ENCODE measurements at regions not wholly inside any gene's neighbourhood (a gene's known extent, or its start where the extent isn't known, plus 50 kb on each side); places are given as distances from the start of the nearest gene placed in this dataset.

DNA sequence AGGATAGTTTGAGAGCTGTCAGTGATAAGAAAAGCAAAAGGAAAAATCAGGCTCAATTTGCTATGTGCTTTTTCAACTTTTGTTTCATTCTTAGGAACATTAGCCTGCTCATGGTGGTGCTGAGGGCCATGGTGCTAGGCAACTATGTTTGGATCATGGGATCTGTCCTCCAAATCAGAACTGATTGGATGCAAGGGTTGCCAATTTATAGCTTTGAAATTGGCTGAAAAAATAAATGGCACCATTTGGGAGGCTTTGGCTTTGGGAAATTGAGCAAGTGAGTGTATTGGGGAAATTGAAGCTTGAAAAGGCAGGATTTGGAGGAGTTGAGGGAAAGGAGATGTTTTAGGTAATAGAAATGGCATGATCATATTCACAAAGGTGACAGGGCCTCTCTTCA, 103.8 kb downstream of the CYP26A1 start:
- no peak for DNase-seq (ENCODE audit: extremely low read depth, low read depth)

DNA sequence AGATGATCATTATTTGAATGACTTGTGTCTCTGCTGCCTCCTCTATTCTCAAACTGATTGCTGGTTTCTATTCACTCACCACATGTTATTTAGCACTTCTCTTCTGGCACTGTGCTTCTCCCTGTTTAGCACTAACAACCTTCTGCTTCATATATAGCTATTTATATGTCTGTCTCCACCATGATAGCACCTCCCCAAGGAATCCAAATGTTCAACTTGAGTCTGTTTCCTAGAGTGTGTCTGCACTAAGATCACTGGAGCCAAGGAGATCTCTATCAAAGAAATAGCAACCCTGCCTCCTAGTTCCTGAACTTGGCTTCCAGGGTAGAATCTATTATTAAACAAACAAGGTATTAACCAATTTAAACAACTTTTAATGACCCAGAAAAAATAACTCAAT, 104.5 kb downstream of the CYP26A1 start:
- no peak for DNase-seq (ENCODE audit: extremely low read depth, low read depth)
- TF ChIP-seq, protein P1, sequence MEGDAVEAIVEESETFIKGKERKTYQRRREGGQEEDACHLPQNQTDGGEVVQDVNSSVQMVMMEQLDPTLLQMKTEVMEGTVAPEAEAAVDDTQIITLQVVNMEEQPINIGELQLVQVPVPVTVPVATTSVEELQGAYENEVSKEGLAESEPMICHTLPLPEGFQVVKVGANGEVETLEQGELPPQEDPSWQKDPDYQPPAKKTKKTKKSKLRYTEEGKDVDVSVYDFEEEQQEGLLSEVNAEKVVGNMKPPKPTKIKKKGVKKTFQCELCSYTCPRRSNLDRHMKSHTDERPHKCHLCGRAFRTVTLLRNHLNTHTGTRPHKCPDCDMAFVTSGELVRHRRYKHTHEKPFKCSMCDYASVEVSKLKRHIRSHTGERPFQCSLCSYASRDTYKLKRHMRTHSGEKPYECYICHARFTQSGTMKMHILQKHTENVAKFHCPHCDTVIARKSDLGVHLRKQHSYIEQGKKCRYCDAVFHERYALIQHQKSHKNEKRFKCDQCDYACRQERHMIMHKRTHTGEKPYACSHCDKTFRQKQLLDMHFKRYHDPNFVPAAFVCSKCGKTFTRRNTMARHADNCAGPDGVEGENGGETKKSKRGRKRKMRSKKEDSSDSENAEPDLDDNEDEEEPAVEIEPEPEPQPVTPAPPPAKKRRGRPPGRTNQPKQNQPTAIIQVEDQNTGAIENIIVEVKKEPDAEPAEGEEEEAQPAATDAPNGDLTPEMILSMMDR (IDR thresholded peaks at IDR 0.05; ENCODE audit: low read depth, low read length): no peak

More for the DNA sequence above, 103.8 kb downstream of the CYP26A1 start:
- TF ChIP-seq, protein P1 (IDR thresholded peaks at IDR 0.05; ENCODE audit: low read depth, low read length): no peak

DNA sequence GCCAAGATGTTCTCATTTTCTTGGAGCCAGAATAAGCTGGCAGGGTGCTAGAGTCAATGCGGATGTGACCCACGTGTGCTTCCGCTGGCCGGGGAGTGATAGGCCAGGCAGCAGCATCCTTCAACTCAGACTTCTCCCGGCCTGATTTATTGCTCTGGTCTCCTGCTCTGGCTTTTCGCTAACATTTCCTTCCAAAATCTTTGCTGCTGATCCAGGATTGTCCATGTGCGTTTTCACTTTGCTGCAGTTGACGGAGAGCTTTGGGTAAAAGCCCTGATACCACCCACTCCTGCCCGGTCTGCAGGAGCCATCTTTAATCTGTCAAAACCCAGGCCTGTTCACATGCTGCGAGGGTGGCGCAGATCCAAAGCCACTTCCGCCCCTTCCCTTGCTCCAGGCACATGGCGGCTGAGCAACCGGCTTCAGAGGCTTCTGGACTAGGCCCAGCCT, 106.8 kb downstream of the CYP26A1 start:
- TF ChIP-seq, protein P1 (IDR thresholded peaks at IDR 0.05; ENCODE audit: low read depth, low read length): no peak
- DNase-seq (ENCODE audit: extremely low read depth, low read depth): no peak

- TF ChIP-seq, protein P1 (IDR thresholded peaks at IDR 0.05; ENCODE audit: low read depth, low read length): no peak
- DNase-seq (ENCODE audit: extremely low read depth, low read depth): no peak
Measured at GRCh38 chr10:93181271-93182048, 107.8 kb downstream of the CYP26A1 start.

DNA sequence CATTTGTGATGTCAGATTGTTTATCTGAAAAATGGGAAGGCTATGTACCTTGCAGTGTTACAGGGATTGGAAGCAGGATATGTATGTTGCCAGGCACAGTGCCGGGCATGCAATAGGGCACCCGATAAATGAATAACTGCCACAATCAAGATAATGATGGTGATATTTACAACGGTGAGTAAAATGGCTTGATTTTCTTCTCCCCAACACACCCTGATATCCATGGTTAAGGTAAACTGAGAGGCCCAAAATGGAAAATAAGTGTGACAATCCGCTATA, 108.3 kb downstream of the CYP26A1 start:
- TF ChIP-seq, protein P1 (IDR thresholded peaks at IDR 0.05; ENCODE audit: low read depth, low read length): no peak
- DNase-seq (ENCODE audit: extremely low read depth, low read depth): no peak

DNA sequence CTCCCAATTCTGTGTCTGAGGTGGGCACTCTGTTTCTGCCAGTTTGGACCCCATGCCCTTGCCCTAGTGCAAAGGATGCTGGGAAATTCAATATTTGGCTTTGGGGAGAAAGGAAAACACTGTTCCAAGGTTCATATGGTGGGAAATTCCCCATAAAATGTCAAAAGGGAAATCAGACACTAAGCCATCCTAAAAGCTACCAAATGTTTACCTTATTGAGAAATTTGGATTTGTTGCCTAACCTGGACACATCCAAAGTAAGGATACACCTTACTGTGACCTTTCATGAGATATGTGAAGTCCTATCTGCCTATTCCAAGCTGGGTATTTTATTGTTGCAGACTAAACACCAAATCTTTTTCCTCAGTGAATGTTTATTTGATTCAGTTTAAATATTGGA, 109.1 kb downstream of the CYP26A1 start:
- DNase-seq (ENCODE audit: extremely low read depth, low read depth): no peak
- TF ChIP-seq, protein P1 (IDR thresholded peaks at IDR 0.05; ENCODE audit: low read depth, low read length): no peak

GRCh38 chr10:93186653-93187052, 113.0 kb downstream of the CYP26A1 start:
- no peak for DNase-seq (ENCODE audit: extremely low read depth, low read depth)
- TF ChIP-seq, protein P1 (IDR thresholded peaks at IDR 0.05; ENCODE audit: low read depth, low read length): no peak

Measured in AG09319 (cell line).